IMR-90 (cell line): ENCODE measurements at regions not wholly inside any gene's neighbourhood (a gene's known extent, or its start where the extent isn't known, plus 50 kb on each side); places are given as distances from the start of the nearest gene placed in this dataset.

Experiments
- ATAC-seq: fragments of 200-7000 bp; cut with Tn5 transposase; 2 replicates; pipeline ENCODE4 v1.9.1; 2020; ENCODE audit warnings: low read depth, mild to moderate bottlenecking, moderate library complexity
- BruUV-seq: library from RNA; stranded (reverse); fragments of 400-500 nt; replicated peaks from 2 replicates; lab custom pipeline; 2021; lab: Mats Ljungman, UMichigan
- CTCF ChIA-PET: fragments of 300-600 bp; formaldehyde crosslinking; extraction: SDS; loops from one replicate; lab custom pipeline; 2021; ENCODE audit warnings: antibody characterized with exemption; lab: Yijun Ruan, JAX
- POLR2A ChIA-PET: fragments of 300-600 bp; sonication (Branson Sonifier 250); formaldehyde crosslinking; loops from one replicate; lab custom pipeline; 2022; ENCODE audit warnings: antibody characterized with exemption; ENCODE audit not compliant: unreplicated experiment; lab: Charles Lee
- DNase-seq: peaks from one replicate; pipeline ENCODE4 v3.0.0; 2013
- H2AFZ ChIP-seq: replicated peaks from 2 replicates; pipeline ENCODE3; 2013; ENCODE audit warnings: low read length, mild to moderate bottlenecking; ENCODE audit not compliant: poor library complexity
- H2AK5ac ChIP-seq: 2 replicates; pipeline ENCODE4 v1.6.1; 2013; ENCODE audit warnings: low read depth, low read length, inconsistent platforms
- H2AK9ac ChIP-seq: replicated peaks from 2 replicates; pipeline ENCODE3; 2013; ENCODE audit warnings: mild to moderate bottlenecking, low read depth, low read length, moderate library complexity; ENCODE audit not compliant: poor library complexity
- H2BK120ac ChIP-seq: 2 replicates; pipeline ENCODE4 v1.6.1; 2013; ENCODE audit warnings: low read depth, low read length, inconsistent platforms
- H2BK15ac ChIP-seq: 3 replicates; pipeline ENCODE4 v1.6.1; 2013; ENCODE audit warnings: low read depth, low read length, inconsistent platforms
- H2BK20ac ChIP-seq: 2 replicates; pipeline ENCODE4 v1.6.1; 2013; ENCODE audit warnings: low read depth, mild to moderate bottlenecking, inconsistent platforms, low read length, moderate library complexity
- H2BK5ac ChIP-seq: 2 replicates; pipeline ENCODE4 v1.6.1; 2013; ENCODE audit warnings: mild to moderate bottlenecking, low read depth, low read length, inconsistent platforms; ENCODE audit not compliant: poor library complexity, severe bottlenecking
- H3K14ac ChIP-seq: replicated peaks from 2 replicates; pipeline ENCODE4 v1.6.1; 2013; ENCODE audit warnings: low read depth, low read length, inconsistent platforms
- H3K18ac ChIP-seq: 2 replicates; pipeline ENCODE4 v1.6.1; 2013; ENCODE audit warnings: low read depth, low read length, control low read depth
- H3K23ac ChIP-seq: 2 replicates; pipeline ENCODE4 v1.6.1; 2013; ENCODE audit warnings: low read depth, low read length, inconsistent platforms
- H3K27ac ChIP-seq: 2 replicates; pipeline ENCODE4 v1.5.1; 2013; ENCODE audit warnings: mild to moderate bottlenecking, control low read depth, low read length; ENCODE audit not compliant: insufficient read depth
- H3K27me3 ChIP-seq: 2 replicates; pipeline ENCODE4 v1.6.1; 2013; ENCODE audit warnings: low read length; ENCODE audit not compliant: control insufficient read depth, insufficient read depth
- H3K36me3 ChIP-seq: 2 replicates; pipeline ENCODE4 v1.6.1; 2013; ENCODE audit warnings: low read length, mixed read lengths; ENCODE audit not compliant: control insufficient read depth, insufficient read depth
- H3K4ac ChIP-seq: 2 replicates; pipeline ENCODE4 v1.6.1; 2013; ENCODE audit warnings: low read depth, low read length, inconsistent platforms
- H3K4me1 ChIP-seq: 2 replicates; pipeline ENCODE4 v1.6.1; 2013; ENCODE audit warnings: low read length, mixed read lengths; ENCODE audit not compliant: control insufficient read depth, insufficient read depth
- H3K4me2 ChIP-seq: 2 replicates; pipeline ENCODE4 v1.6.1; 2013; ENCODE audit warnings: low read depth, mild to moderate bottlenecking, control low read depth, low read length, moderate library complexity
- H3K4me3 ChIP-seq: 2 replicates; pipeline ENCODE4 v1.5.1; 2013; ENCODE audit warnings: low read depth, mild to moderate bottlenecking, control low read depth, low read length, moderate library complexity; ENCODE audit not compliant: insufficient read depth
- H3K56ac ChIP-seq: 2 replicates; pipeline ENCODE4 v1.6.1; 2013; ENCODE audit warnings: low read length, inconsistent platforms; ENCODE audit not compliant: insufficient read depth; ENCODE audit errors: extremely low read depth
- H3K79me1 ChIP-seq, 2 experiments: 2 replicates each; pipeline ENCODE4 v1.6.1; 2013; ENCODE audit warnings: low read length in 2 of 2, inconsistent platforms in 1 of 2, low read depth in 1 of 2
- H3K9ac ChIP-seq: 2 replicates; pipeline ENCODE4 v1.6.1; 2013; ENCODE audit warnings: low read depth, low read length, control low read depth
- H3K9me1 ChIP-seq: 2 replicates; pipeline ENCODE4 v1.6.1; 2013; ENCODE audit warnings: low read length, inconsistent platforms; ENCODE audit not compliant: insufficient read depth
- H3K9me3 ChIP-seq: 2 replicates; pipeline ENCODE4 v1.6.1; 2013; ENCODE audit warnings: low read length; ENCODE audit not compliant: control insufficient read depth, insufficient read depth
- H4K20me1 ChIP-seq: 2 replicates; pipeline ENCODE4 v1.6.1; 2013; ENCODE audit warnings: low read length, inconsistent platforms; ENCODE audit not compliant: insufficient read depth
- H4K5ac ChIP-seq: 2 replicates; pipeline ENCODE4 v1.6.1; 2013; ENCODE audit warnings: mild to moderate bottlenecking, low read depth, low read length, control low read depth
- H4K8ac ChIP-seq, 2 experiments: 2 replicates each; pipeline ENCODE4 v1.6.1; 2013; ENCODE audit warnings: low read depth in 2 of 2, low read length in 2 of 2, control low read depth in 1 of 2, inconsistent platforms in 1 of 2
- H4K91ac ChIP-seq: 2 replicates; pipeline ENCODE4 v1.6.1; 2013; ENCODE audit warnings: low read depth, low read length, inconsistent platforms; ENCODE audit not compliant: insufficient read depth
- CEBPB ChIP-seq: IDR thresholded peaks from 2 replicates; pipeline ENCODE4 v1.6.1; 2012; ENCODE audit warnings: low read depth, low read length, improper control_type of control experiment
- CHD1 ChIP-seq: IDR thresholded peaks from 2 replicates; pipeline ENCODE4 v1.6.1; 2012; ENCODE audit warnings: low read depth, low read length, improper control_type of control experiment
- CTCF ChIP-seq: conservative IDR thresholded peaks from 2 replicates; pipeline ENCODE4 v1.5.1; 2012; ENCODE audit warnings: mild to moderate bottlenecking, low read depth, low read length, improper control_type of control experiment
- ELK1 ChIP-seq: fragments of 150-350 bp; IDR thresholded peaks from 2 replicates; pipeline ENCODE4 v1.6.1; 2016; ENCODE audit warnings: low read depth, mild to moderate bottlenecking, low read length, moderate library complexity, borderline replicate concordance
- FOS ChIP-seq: fragments of 150-350 bp; IDR thresholded peaks from 2 replicates; pipeline ENCODE4 v1.6.1; 2016; ENCODE audit warnings: low read depth, low read length
- MAFK ChIP-seq: IDR thresholded peaks from 2 replicates; pipeline ENCODE4 v1.6.1; 2012; ENCODE audit warnings: low read depth, low read length, improper control_type of control experiment
- MAZ ChIP-seq: IDR thresholded peaks from 2 replicates; pipeline ENCODE4 v1.6.1; 2012; ENCODE audit warnings: low read depth, mild to moderate bottlenecking, low read length, improper control_type of control experiment, moderate library complexity, borderline replicate concordance
- MXI1 ChIP-seq: IDR thresholded peaks from 2 replicates; pipeline ENCODE4 v1.6.1; 2012; ENCODE audit warnings: low read depth, mild to moderate bottlenecking, low read length, moderate library complexity, borderline replicate concordance
- POLR2A ChIP-seq: IDR thresholded peaks from 2 replicates; pipeline ENCODE4 v1.6.1; 2012; ENCODE audit warnings: mild to moderate bottlenecking, low read depth, low read length
- RCOR1 ChIP-seq: IDR thresholded peaks from 2 replicates; pipeline ENCODE4 v1.6.1; 2012; ENCODE audit warnings: mild to moderate bottlenecking, low read length, improper control_type of control experiment; ENCODE audit not compliant: insufficient replicate concordance
- RFX5 ChIP-seq: IDR thresholded peaks from 2 replicates; pipeline ENCODE4 v1.8.0; 2012; ENCODE audit warnings: low read depth, mild to moderate bottlenecking, low read length, moderate library complexity
- SMC3 ChIP-seq: fragments of 150-350 bp; IDR thresholded peaks from 2 replicates; pipeline ENCODE4 v1.6.1; 2016; ENCODE audit warnings: low read depth, mild to moderate bottlenecking, antibody characterized with exemption, low read length, moderate library complexity
- USF2 ChIP-seq: fragments of 150-350 bp; IDR thresholded peaks from 2 replicates; pipeline ENCODE4 v1.6.1; 2017; ENCODE audit warnings: mild to moderate bottlenecking, antibody characterized with exemption, low read length, low read depth
- WGBS, 2 experiments: methylation state at CpG; one replicate each; pipeline versions ENCODE4 v1.1.5 to v1.1.7; 2013; ENCODE audit warnings: missing lambda C conversion rate in 2 of 2; ENCODE audit not compliant: insufficient read length in 1 of 2; ENCODE audit errors: extremely low coverage in 2 of 2; 5-methylcytosine and 5-hydroxymethylcytosine counted together
- dilution Hi-C: fragments of 300-500 bp; cut with HindIII; formaldehyde crosslinking; loops from one replicate; pipeline ENCODE4 v1.14.3; 2018; ENCODE audit warnings: low sequenced_read_pairs; ENCODE audit not compliant: unreplicated experiment
- in situ Hi-C: fragments of 300-500 bp; cut with MboI; formaldehyde crosslinking; loops from 3 replicates; pipeline ENCODE4 v1.14.3; 2019; ENCODE audit warnings: low sequenced_read_pairs, inconsistent platforms, mixed read lengths
- intact Hi-C: fragments of 100-400 bp; cut with micrococcal nuclease; formaldehyde crosslinking; loops from 2 replicates; pipeline ENCODE4 v1.10.0; 2022

- no peak overlapping the region for H2BK5ac ChIP-seq
- H3K27ac ChIP-seq: no peak overlapping the region
- no peak overlapping the region for H3K23ac ChIP-seq
- peaks cover 29% of the 10 kb centered on the region for H3K27me3 ChIP-seq
- no peak overlapping the region for H4K91ac ChIP-seq
- no peak overlapping the region for H2BK20ac ChIP-seq
- H2BK15ac ChIP-seq: no peak overlapping the region
- ChIA-PET CTCF (no interaction called here), POLR2A (no interaction called here)
- no peak overlapping the region for H3K14ac ChIP-seq
- no peak for DNase-seq
- no peaks in the 10 kb centered on the region for H3K9me1 ChIP-seq
- ATAC-seq: no peak
- H3K4me1 ChIP-seq: no peaks in the 10 kb centered on the region; the same call in 1 of the 2 replicates
- no peak for TF ChIP-seq ELK1
- no peak for TF ChIP-seq USF2
- TF ChIP-seq FOS: no peak
- TF ChIP-seq MAZ: no peak
- TF ChIP-seq MAFK: no peak
- TF ChIP-seq CHD1: no peak
- no peak for TF ChIP-seq RFX5
- TF ChIP-seq CEBPB: no peak
- TF ChIP-seq SMC3: no peak
- no peak for TF ChIP-seq MXI1
- no peak for TF ChIP-seq POLR2A
- TF ChIP-seq RCOR1: no peak
- TF ChIP-seq CTCF: no peak
- no peak overlapping the region for H3K18ac ChIP-seq
- no peak overlapping the region for H3K56ac ChIP-seq
- no peaks in the 10 kb centered on the region for H3K79me1 ChIP-seq
- H3K4me2 ChIP-seq: no peak overlapping the region
- no peak overlapping the region for H4K5ac ChIP-seq
- no peaks in the 10 kb centered on the region for H3K36me3 ChIP-seq
- no peak overlapping the region for H2AK5ac ChIP-seq
- dilution Hi-C loops (no loop called here), intact Hi-C loops (no loop called here), in situ Hi-C loops (no loop called here)
- H3K9ac ChIP-seq: no peak overlapping the region
- H2AK9ac ChIP-seq: no peak overlapping the region
- H3K4me3 ChIP-seq: no peak overlapping the region
- no peak overlapping the region for H4K8ac ChIP-seq
- no peak overlapping the region for H2AFZ ChIP-seq
- WGBS, 2 experiments: 85% methylated on average over 16 of the region's 32 CpGs; no CpG with 5 or more reads in 1 of the 2 experiments
- no peaks in the 10 kb centered on the region for H3K9me3 ChIP-seq
- peaks cover 4% of the 10 kb centered on the region; the same call in 1 of the 2 replicates for H4K20me1 ChIP-seq
- no peak overlapping the region for H3K4ac ChIP-seq
- no peak overlapping the region for H2BK120ac ChIP-seq
- no TSS peak for BruUV-seq
These were observed 98.5 kb downstream of the METRNL start for GRCh38 chr17:83177611-83178532.
